Immature natural killer cell (primary cell): ENCODE measurements at regions not wholly inside any gene's neighbourhood (a gene's known extent, or its start where the extent isn't known, plus 50 kb on each side); places are given as distances from the start of the nearest gene placed in this dataset.

ENCODE experiments used
- DNase-seq, 3 donors: peaks; one replicate each; pipeline ENCODE4 v3.0.0; 2022; ENCODE audit warnings: mixed read lengths in 1 of 3
- H3K27ac Mint-ChIP-seq, 6 donors: one replicate each; pipeline ENCODE4 v1.8.0; 2020; ENCODE audit warnings: mixed read lengths in 6 of 6, mild to moderate bottlenecking in 5 of 6, inconsistent platforms in 4 of 6, moderate library complexity in 3 of 6
- H3K27me3 Mint-ChIP-seq, 3 donors: one replicate each; pipeline ENCODE4 v1.8.0; 2020 to 2021; ENCODE audit warnings: low read depth in 3 of 3, mild to moderate bottlenecking in 3 of 3, mixed read lengths in 3 of 3, moderate library complexity in 3 of 3, inconsistent platforms in 1 of 3
- H3K36me3 Mint-ChIP-seq, 3 donors: one replicate each; pipeline ENCODE4 v1.8.0; 2020; ENCODE audit warnings: mixed read lengths in 3 of 3, inconsistent platforms in 2 of 3, mild to moderate bottlenecking in 2 of 3
- H3K4me1 Mint-ChIP-seq, 2 donors: one replicate each; pipeline ENCODE4 v1.8.0; 2020; ENCODE audit warnings: inconsistent platforms in 2 of 2, mild to moderate bottlenecking in 2 of 2, mixed read lengths in 2 of 2, moderate library complexity in 1 of 2
- H3K4me3 Mint-ChIP-seq, 5 donors: one replicate each; pipeline ENCODE4 v1.8.0; 2020; ENCODE audit warnings: mild to moderate bottlenecking in 5 of 5, mixed read lengths in 5 of 5, inconsistent platforms in 3 of 5, moderate library complexity in 3 of 5
- H3K9me3 Mint-ChIP-seq, 6 donors: one replicate each; pipeline ENCODE4 v1.8.0; 2020; ENCODE audit warnings: mild to moderate bottlenecking in 6 of 6, mixed read lengths in 6 of 6, inconsistent platforms in 4 of 6, moderate library complexity in 3 of 6

- H3K4me1 Mint-ChIP-seq: no peaks in the 10 kb centered on the region
- no peak overlapping the region for H3K27ac Mint-ChIP-seq
- H3K9me3 Mint-ChIP-seq: no peaks in the 10 kb centered on the region
- DNase-seq: no peak
- no peak overlapping the region for H3K4me3 Mint-ChIP-seq
- H3K36me3 Mint-ChIP-seq: no peaks in the 10 kb centered on the region
- H3K27me3 Mint-ChIP-seq: peaks cover 0 to 8% (median 0%) of the 10 kb centered on the region in 3 donors
These were observed 520.4 kb downstream of the TBC1D22A start for GRCh38 chr22:47282851-47283250.

- peaks cover 0 to 8% (median 0%) of the 10 kb centered on the region in 3 donors for H3K27me3 Mint-ChIP-seq
- no peaks in the 10 kb centered on the region for H3K9me3 Mint-ChIP-seq
- no peaks in the 10 kb centered on the region for H3K36me3 Mint-ChIP-seq
- DNase-seq: no peak
- H3K27ac Mint-ChIP-seq: no peak overlapping the region
- H3K4me3 Mint-ChIP-seq: no peak overlapping the region
- H3K4me1 Mint-ChIP-seq: no peaks in the 10 kb centered on the region
These were observed 519.9 kb downstream of the TBC1D22A start for GRCh38 chr22:47282366-47282765.

GRCh38 chr22:47281126-47282106 lies 519.0 kb downstream of the TBC1D22A start:
- Mint-ChIP-seq H3K4me3 (no peak overlapping the region), H3K4me1 (no peaks in the 10 kb centered on the region), H3K9me3 (no peaks in the 10 kb centered on the region), H3K27ac (no peak overlapping the region), H3K27me3 (peaks cover 0 to 8% (median under 1%) of the 10 kb centered on the region in 3 donors), H3K36me3 (no peaks in the 10 kb centered on the region)
- DNase-seq: no peak

GRCh38 chr22:47280301-47280700 lies 517.9 kb downstream of the TBC1D22A start:
- H3K27me3 Mint-ChIP-seq: peaks cover under 1 to 12% (median 2%) of the 10 kb centered on the region in 3 donors
- H3K4me1 Mint-ChIP-seq: no peaks in the 10 kb centered on the region
- no peak overlapping the region for H3K27ac Mint-ChIP-seq
- H3K36me3 Mint-ChIP-seq: no peaks in the 10 kb centered on the region
- DNase-seq: no peak
- no peak overlapping the region for H3K4me3 Mint-ChIP-seq
- H3K9me3 Mint-ChIP-seq: no peaks in the 10 kb centered on the region

- no peak for DNase-seq
- no peaks in the 10 kb centered on the region for H3K4me1 Mint-ChIP-seq
- H3K4me3 Mint-ChIP-seq: no peak overlapping the region
- H3K27ac Mint-ChIP-seq: no peak overlapping the region
- no peaks in the 10 kb centered on the region for H3K36me3 Mint-ChIP-seq
- H3K27me3 Mint-ChIP-seq: peaks cover 2 to 10% (median 5%) of the 10 kb centered on the region in 3 donors
- H3K9me3 Mint-ChIP-seq: no peaks in the 10 kb centered on the region
These were observed 517.3 kb downstream of the TBC1D22A start for GRCh38 chr22:47279746-47280145.

- no peaks in the 10 kb centered on the region for H3K36me3 Mint-ChIP-seq
- no peak overlapping the region for H3K27ac Mint-ChIP-seq
- no peak for DNase-seq
- H3K4me1 Mint-ChIP-seq: no peaks in the 10 kb centered on the region
- H3K4me3 Mint-ChIP-seq: no peak overlapping the region
- H3K9me3 Mint-ChIP-seq: no peaks in the 10 kb centered on the region
- H3K27me3 Mint-ChIP-seq: peaks cover 2 to 10% (median 5%) of the 10 kb centered on the region in 3 donors
These were observed 516.9 kb downstream of the TBC1D22A start for GRCh38 chr22:47279337-47279736.

- Mint-ChIP-seq H3K9me3 (no peaks in the 10 kb centered on the region), H3K4me1 (no peaks in the 10 kb centered on the region), H3K27ac (no peak overlapping the region), H3K4me3 (no peak overlapping the region), H3K27me3 (peaks cover 2 to 10% (median 5%) of the 10 kb centered on the region in 3 donors), H3K36me3 (no peaks in the 10 kb centered on the region)
- no peak for DNase-seq
These were observed 516.2 kb downstream of the TBC1D22A start for GRCh38 chr22:47278655-47279054.

- Mint-ChIP-seq H3K27ac (no peak overlapping the region), H3K36me3 (no peaks in the 10 kb centered on the region), H3K27me3 (peaks cover 2 to 10% (median 5%) of the 10 kb centered on the region in 3 donors), H3K9me3 (no peaks in the 10 kb centered on the region), H3K4me1 (no peaks in the 10 kb centered on the region), H3K4me3 (no peak overlapping the region)
- no peak for DNase-seq
These were observed 515.1 kb downstream of the TBC1D22A start for GRCh38 chr22:47277531-47277930.

GRCh38 chr22:47276991-47277390 lies 514.5 kb downstream of the TBC1D22A start:
- Mint-ChIP-seq H3K4me3 (no peak overlapping the region), H3K9me3 (no peaks in the 10 kb centered on the region), H3K4me1 (no peaks in the 10 kb centered on the region), H3K27me3 (peaks cover 2 to 10% (median 5%) of the 10 kb centered on the region in 3 donors), H3K36me3 (no peaks in the 10 kb centered on the region), H3K27ac (no peak overlapping the region)
- DNase-seq: no peak

GRCh38 chr22:47276450-47276820 lies 514.0 kb downstream of the TBC1D22A start:
- Mint-ChIP-seq H3K36me3 (no peaks in the 10 kb centered on the region), H3K9me3 (no peaks in the 10 kb centered on the region), H3K27ac (no peak overlapping the region), H3K4me1 (no peaks in the 10 kb centered on the region), H3K4me3 (no peak overlapping the region), H3K27me3 (peaks cover 2 to 10% (median 5%) of the 10 kb centered on the region in 3 donors)
- DNase-seq: no peak

- no peak for DNase-seq
- Mint-ChIP-seq H3K9me3 (no peaks in the 10 kb centered on the region), H3K36me3 (no peaks in the 10 kb centered on the region), H3K27ac (no peak overlapping the region), H3K4me3 (no peak overlapping the region), H3K4me1 (no peaks in the 10 kb centered on the region), H3K27me3 (peaks cover 2 to 8% (median 5%) of the 10 kb centered on the region in 3 donors)
These were observed 513.4 kb downstream of the TBC1D22A start for GRCh38 chr22:47275605-47276449.

GRCh38 chr22:47274196-47274595 lies 511.7 kb downstream of the TBC1D22A start:
- peaks cover 2 to 8% (median 5%) of the 10 kb centered on the region in 3 donors for H3K27me3 Mint-ChIP-seq
- H3K27ac Mint-ChIP-seq: no peak overlapping the region
- H3K4me1 Mint-ChIP-seq: no peaks in the 10 kb centered on the region
- no peaks in the 10 kb centered on the region for H3K36me3 Mint-ChIP-seq
- no peak for DNase-seq
- H3K9me3 Mint-ChIP-seq: no peaks in the 10 kb centered on the region
- H3K4me3 Mint-ChIP-seq: no peak overlapping the region

- no peaks in the 10 kb centered on the region for H3K4me1 Mint-ChIP-seq
- DNase-seq: no peak
- H3K27me3 Mint-ChIP-seq: peaks cover 2 to 10% (median 3%) of the 10 kb centered on the region in 3 donors
- H3K9me3 Mint-ChIP-seq: no peaks in the 10 kb centered on the region
- H3K4me3 Mint-ChIP-seq: no peak overlapping the region
- no peak overlapping the region for H3K27ac Mint-ChIP-seq
- H3K36me3 Mint-ChIP-seq: no peaks in the 10 kb centered on the region
These were observed 508.1 kb downstream of the TBC1D22A start for GRCh38 chr22:47270463-47271135.
